HEK293T (cell line): ENCODE measurements at regions not wholly inside any gene's neighbourhood (a gene's known extent, or its start where the extent isn't known, plus 50 kb on each side); places are given as distances from the start of the nearest gene placed in this dataset.

Experiments
- BHLHE40 ChIP-seq: fragments of 450-650 bp; IDR thresholded peaks from 2 replicates; pipeline ENCODE4 v1.6.1; 2016; ENCODE audit warnings: mild to moderate bottlenecking, moderate library complexity, borderline replicate concordance
- ELF4 ChIP-seq: fragments of 450-650 bp; IDR thresholded peaks from 2 replicates; pipeline ENCODE4 v1.6.1; 2017; ENCODE audit warnings: antibody characterized with exemption
- TF ChIP-seq, protein P1 (sequence below): fragments of 450-650 bp; IDR thresholded peaks from 2 replicates; pipeline ENCODE4 v1.6.1; 2016

DNA sequence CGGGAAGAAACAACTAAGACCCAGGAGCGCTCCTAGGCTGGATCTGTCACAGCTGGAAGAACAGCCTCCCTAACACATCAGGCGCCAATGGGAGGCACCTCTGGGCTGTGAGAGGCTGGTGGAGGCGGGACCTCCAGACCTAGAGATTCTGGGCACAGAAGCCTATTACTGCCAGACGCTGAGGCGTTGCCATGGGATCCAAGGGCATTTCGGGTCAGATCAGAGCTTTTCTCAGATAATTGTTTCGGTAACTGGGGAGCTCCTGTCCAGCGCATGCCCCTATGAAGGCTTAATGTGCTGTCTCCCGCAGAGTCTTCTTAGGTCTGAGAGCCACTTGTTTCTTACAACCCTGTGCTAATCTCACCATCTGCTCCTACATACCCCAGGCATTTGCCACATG, 339.2 kb downstream of the ZNF716 start:
- TF ChIP-seq, protein P1, sequence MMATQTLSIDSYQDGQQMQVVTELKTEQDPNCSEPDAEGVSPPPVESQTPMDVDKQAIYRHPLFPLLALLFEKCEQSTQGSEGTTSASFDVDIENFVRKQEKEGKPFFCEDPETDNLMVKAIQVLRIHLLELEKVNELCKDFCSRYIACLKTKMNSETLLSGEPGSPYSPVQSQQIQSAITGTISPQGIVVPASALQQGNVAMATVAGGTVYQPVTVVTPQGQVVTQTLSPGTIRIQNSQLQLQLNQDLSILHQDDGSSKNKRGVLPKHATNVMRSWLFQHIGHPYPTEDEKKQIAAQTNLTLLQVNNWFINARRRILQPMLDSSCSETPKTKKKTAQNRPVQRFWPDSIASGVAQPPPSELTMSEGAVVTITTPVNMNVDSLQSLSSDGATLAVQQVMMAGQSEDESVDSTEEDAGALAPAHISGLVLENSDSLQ: no peak
- TF ChIP-seq BHLHE40 (no peak), ELF4 (no peak)
